ENCODE measurements at regions not wholly inside any gene's neighbourhood (a gene's known extent, or its start where the extent isn't known, plus 50 kb on each side); places are given as distances from the start of the nearest gene placed in this dataset.
"Not testable (repeated sequence)": the region's sequence is repeated elsewhere in the genome, so short reads cannot be mapped to it uniquely, and the experiment has no call there.

GRCh38 chr5:102107865-102108264 lies 188.2 kb downstream of the SLCO4C1 start:
- no peak for TF ChIP-seq POLR2A (IDR thresholded peaks at IDR 0.05)
- TF ChIP-seq CTCF (IDR thresholded peaks at IDR 0.05), result no peak
- Histone ChIP-seq H3K4me3 (no peak overlapping the region), H3K4me1 (no peaks in the 10 kb centered on the region), H3K9me3 (no peaks in the 10 kb centered on the region), H3K27ac (no peak overlapping the region), H3K27me3 (no peaks in the 10 kb centered on the region), H3K36me3 (ENCODE audit: low read depth, missing control alignments) (no peaks in the 10 kb centered on the region)
- intact Hi-C loops (cut with DNase I; ENCODE audit: low total_unique reads), result no loop called here
- DNase-seq, result no peak
- WGBS, 2 donors, result 80 to 93% methylated on average over 2 to 3 of the region's 3 CpGs

GRCh38 chr5:102106599-102106998 lies 189.5 kb downstream of the SLCO4C1 start:
- DNase-seq, result no peak
- Histone ChIP-seq H3K4me1 (no peaks in the 10 kb centered on the region), H3K27me3 (no peaks in the 10 kb centered on the region), H3K27ac (no peak overlapping the region), H3K36me3 (ENCODE audit: low read depth, missing control alignments) (no peaks in the 10 kb centered on the region), H3K4me3 (no peak overlapping the region), H3K9me3 (no peaks in the 10 kb centered on the region)
- intact Hi-C loops (cut with DNase I; ENCODE audit: low total_unique reads), result no loop called here
- TF ChIP-seq CTCF (IDR thresholded peaks at IDR 0.05) (no peak), POLR2A (IDR thresholded peaks at IDR 0.05) (no peak)

- H3K4me1 ChIP-seq, result no peaks in the 10 kb centered on the region
- H3K4me3 ChIP-seq, result no peak overlapping the region
- no peaks in the 10 kb centered on the region for H3K36me3 ChIP-seq (ENCODE audit: low read depth, missing control alignments)
- H3K27me3 ChIP-seq, result no peaks in the 10 kb centered on the region
- 85 to 86% methylated on average over 8 to 9 of the region's 9 CpGs for WGBS, 2 donors
- H3K27ac ChIP-seq, result no peak overlapping the region
- TF ChIP-seq POLR2A (IDR thresholded peaks at IDR 0.05), result no peak
- TF ChIP-seq CTCF (IDR thresholded peaks at IDR 0.05), result no peak
- intact Hi-C loops (cut with DNase I; ENCODE audit: low total_unique reads), result no loop called here
- no peak for DNase-seq
- H3K9me3 ChIP-seq, result no peaks in the 10 kb centered on the region
Measured at GRCh38 chr5:102099766-102100331, 196.2 kb downstream of the SLCO4C1 start.

- H3K27ac ChIP-seq; H3K4me3 ChIP-seq; H3K27me3 ChIP-seq; intact Hi-C loops (cut with DNase I; ENCODE audit: low total_unique reads); DNase-seq; H3K36me3 ChIP-seq (ENCODE audit: low read depth, missing control alignments); H3K9me3 ChIP-seq; H3K4me1 ChIP-seq: not testable (repeated sequence)
- WGBS, 2 donors, result 80 to 86% methylated on average over 6 of the region's 6 CpGs
Measured at GRCh38 chr5:102099083-102099482, 197.0 kb downstream of the SLCO4C1 start.

GRCh38 chr5:102098606-102099005 lies 197.5 kb downstream of the SLCO4C1 start:
- 76% methylated on average over 3 of the region's 3 CpGs for WGBS, 2 donors
- H3K9me3 ChIP-seq; H3K36me3 ChIP-seq (ENCODE audit: low read depth, missing control alignments); H3K4me3 ChIP-seq; intact Hi-C loops (cut with DNase I; ENCODE audit: low total_unique reads); H3K27ac ChIP-seq; DNase-seq; H3K27me3 ChIP-seq; H3K4me1 ChIP-seq: not testable (repeated sequence)

- Histone ChIP-seq H3K4me1 (no peaks in the 10 kb centered on the region), H3K9me3 (no peaks in the 10 kb centered on the region), H3K36me3 (ENCODE audit: low read depth, missing control alignments) (no peaks in the 10 kb centered on the region), H3K4me3 (no peak overlapping the region), H3K27ac (no peak overlapping the region), H3K27me3 (no peaks in the 10 kb centered on the region)
- intact Hi-C loops (cut with DNase I; ENCODE audit: low total_unique reads), result no loop called here
- TF ChIP-seq CTCF (IDR thresholded peaks at IDR 0.05) (peak in 1 of 3 experiments; percentile 13), POLR2A (IDR thresholded peaks at IDR 0.05) (no peak)
- DNase-seq, result peak; percentile 57
Measured at GRCh38 chr5:102090770-102091169, 205.3 kb downstream of the SLCO4C1 start.

All from testis (tissue), 2 donors.